K562 (cell line): ENCODE measurements at regions not wholly inside any gene's neighbourhood (a gene's known extent, or its start where the extent isn't known, plus 50 kb on each side); places are given as distances from the start of the nearest gene placed in this dataset.

Source experiments
- ATAC-seq: fragments of 200-7000 bp; cut with Tn5 transposase; 3 replicates; pipeline ENCODE4 v1.9.1; 2020; ENCODE audit warnings: moderate library complexity
- BruUV-seq: library from RNA; stranded (reverse); fragments of 400-500 nt; replicated peaks from 2 replicates; lab custom pipeline; 2021; lab: Mats Ljungman, UMichigan
- CTCF ChIA-PET: fragments of 300-600 bp; formaldehyde crosslinking; extraction: SDS; loops from one replicate; lab custom pipeline; 2021; ENCODE audit warnings: low intra/inter-chr PET ratio; lab: Yijun Ruan, JAX
- POLR2A ChIA-PET: fragments of 300-600, 350-650 bp; sonication (Branson Sonifier 250); formaldehyde crosslinking; extraction: SDS; loops from one replicate; lab custom pipeline; 2021; ENCODE audit warnings: antibody characterized with exemption, inconsistent platforms; lab: Yijun Ruan, JAX
- DNase-seq, 4 experiments: peaks; one replicate each; pipeline versions ENCODE4 v3.0.0 to v3.0.0-alpha.2; 2011 to 2018; ENCODE audit warnings: low spot score in 3 of 4, mixed read lengths in 3 of 4; ENCODE audit errors: extremely low read depth in 1 of 4
- FAIRE-seq: peaks from 2 replicates; lab custom pipeline; 2011; peaks lifted over from hg19 to GRCh38; lab: Jason Lieb, UNC
- H2AFZ ChIP-seq: 2 replicates; pipeline ENCODE4 v1.6.0; 2011; ENCODE audit warnings: low read depth, low read length, control low read depth, inconsistent platforms
- H3K27ac ChIP-seq: fragments of 200-600 bp; 3 replicates; pipeline ENCODE4 v1.8.0; 2011; ENCODE audit warnings: low read depth, mild to moderate bottlenecking, control low read depth, inconsistent platforms, low read length, moderate library complexity, mixed read lengths; ENCODE audit errors: extremely low read depth
- H3K27me3 ChIP-seq, 2 experiments: fragments of 300-600 bp in 1 of 2; 2 replicates in 1 of 2; 3 replicates in 1 of 2; pipeline versions ENCODE4 v1.6.0 to v1.8.0; 2011; ENCODE audit warnings: inconsistent platforms in 2 of 2, low read length in 2 of 2, mild to moderate bottlenecking in 1 of 2, mixed read lengths in 1 of 2, moderate library complexity in 1 of 2; ENCODE audit not compliant: control insufficient read depth in 2 of 2, insufficient read depth in 2 of 2
- H3K36me3 ChIP-seq: fragments of 300-600 bp; 3 replicates; pipeline ENCODE4 v1.8.0; 2011; ENCODE audit warnings: mild to moderate bottlenecking, low read length, inconsistent platforms; ENCODE audit not compliant: control insufficient read depth, insufficient read depth
- H3K4me1 ChIP-seq, 2 experiments: fragments of 200-600 bp in 1 of 2; replicated peaks in 1 of 2; 2 replicates in 1 of 2; 3 replicates in 1 of 2; pipeline versions ENCODE4 v1.5.1 to v1.8.0; 2011; ENCODE audit warnings: inconsistent platforms in 2 of 2, low read length in 2 of 2, mild to moderate bottlenecking in 1 of 2, mixed read lengths in 1 of 2, moderate library complexity in 1 of 2; ENCODE audit not compliant: control insufficient read depth in 2 of 2, insufficient read depth in 2 of 2
- H3K4me2 ChIP-seq: 2 replicates; pipeline ENCODE4 v1.6.1; 2011; ENCODE audit warnings: low read length, control low read depth, inconsistent platforms, mixed read lengths; ENCODE audit not compliant: insufficient read depth
- H3K4me3 ChIP-seq: fragments of 200-600 bp; sonication (generic), shearing (Covaris generic); 2 replicates; pipeline ENCODE4 v1.5.1; 2016; ENCODE audit warnings: control low read depth, inconsistent platforms
- H3K79me2 ChIP-seq: fragments of 200-600 bp; 3 replicates; pipeline ENCODE4 v1.8.0; 2011; ENCODE audit warnings: low read length, inconsistent platforms; ENCODE audit not compliant: control insufficient read depth, insufficient read depth
- H3K9ac ChIP-seq, 2 experiments: 2 replicates each; pipeline versions ENCODE4 v1.6.0 to v1.6.1; 2011; ENCODE audit warnings: low read depth in 2 of 2, low read length in 2 of 2, control low read depth in 1 of 2, inconsistent platforms in 1 of 2, mild to moderate bottlenecking in 1 of 2, mixed read lengths in 1 of 2; ENCODE audit not compliant: insufficient read depth in 1 of 2
- H3K9me1 ChIP-seq: one replicate; pipeline ENCODE4 v1.6.0; 2011; ENCODE audit warnings: inconsistent platforms, mild to moderate bottlenecking, low read length, moderate library complexity; ENCODE audit not compliant: control insufficient read depth, insufficient read depth
- H3K9me3 ChIP-seq: replicated peaks from 2 replicates; pipeline ENCODE4 v1.5.1; 2011; ENCODE audit warnings: low read depth, low read length, inconsistent platforms; ENCODE audit not compliant: control insufficient read depth, insufficient read depth
- H4K20me1 ChIP-seq: replicated peaks from 2 replicates; pipeline ENCODE4 v1.6.1; 2011; ENCODE audit warnings: low read length, inconsistent platforms, mixed read lengths; ENCODE audit not compliant: control insufficient read depth, insufficient read depth
- ARID2 ChIP-seq: fragments of 450-650 bp; IDR thresholded peaks from 2 replicates; pipeline ENCODE4 v1.6.1; 2017; ENCODE audit warnings: antibody characterized with exemption, mild to moderate bottlenecking
- BHLHE40 ChIP-seq: IDR thresholded peaks from 2 replicates; pipeline ENCODE4 v1.6.1; 2011; ENCODE audit warnings: low read length, improper control_type of control experiment
- CAMTA2 ChIP-seq: fragments of 250-450 bp; sonication (Bioruptor Pico); conservative IDR thresholded peaks from 2 replicates; pipeline ENCODE4 v1.5.1; 2022
- CBX3 ChIP-seq, 2 experiments: IDR thresholded peaks; 1 replicate in 1 of 2; 2 replicates in 1 of 2; pipeline ENCODE4 v1.6.1; 2012; ENCODE audit warnings: inconsistent platforms in 2 of 2, low read length in 2 of 2, borderline replicate concordance in 1 of 2, control low read depth in 1 of 2
- CEBPB ChIP-seq: fragments of 450-650 bp; IDR thresholded peaks from 2 replicates; pipeline ENCODE4 v1.6.1; 2016; ENCODE audit warnings: missing genetic modification characterization, missing compliant biosample characterization
- CREB1 ChIP-seq, 2 experiments: sonication (generic) in 1 of 2; formaldehyde crosslinking in 1 of 2; IDR thresholded peaks; 2 replicates each; pipeline versions ENCODE4 v1.6.1 to v1.8.0; 2012 to 2022; ENCODE audit warnings: inconsistent platforms in 1 of 2, mild to moderate bottlenecking in 1 of 2, missing genetic modification reagents in 1 of 2, moderate library complexity in 1 of 2
- CREM ChIP-seq: IDR thresholded peaks from 2 replicates; pipeline ENCODE4 v1.6.1; 2014; ENCODE audit warnings: antibody characterized with exemption, low read depth
- CTBP1 ChIP-seq: fragments of 450-650 bp; IDR thresholded peaks from 2 replicates; pipeline ENCODE4 v1.6.1; 2016; ENCODE audit warnings: borderline replicate concordance
- DIDO1 ChIP-seq: fragments of 450-650 bp; IDR thresholded peaks from 2 replicates; pipeline ENCODE4 v1.6.1; 2016; ENCODE audit warnings: low read depth, missing biosample characterization, missing genetic modification characterization
- FOXP1 ChIP-seq: sonication (generic); formaldehyde crosslinking; IDR thresholded peaks from 2 replicates; pipeline ENCODE4 v1.8.0; 2022; ENCODE audit warnings: mild to moderate bottlenecking, missing genetic modification reagents
- HMGXB4 ChIP-seq: sonication (generic); formaldehyde crosslinking; IDR thresholded peaks from 2 replicates; pipeline ENCODE4 v1.8.1; 2023; ENCODE audit warnings: mild to moderate bottlenecking, missing genetic modification reagents
- KLF6 ChIP-seq: fragments of 250-450 bp; sonication (Bioruptor Pico); IDR thresholded peaks from 2 replicates; pipeline ENCODE4 v1.4.0; 2020; ENCODE audit warnings: mild to moderate bottlenecking, moderate library complexity, borderline replicate concordance
- LARP7 ChIP-seq: fragments of 450-650 bp; IDR thresholded peaks from 2 replicates; pipeline ENCODE4 v1.6.1; 2016
- PHTF2 ChIP-seq: fragments of 250-450 bp; sonication (Bioruptor Pico); IDR thresholded peaks from 2 replicates; pipeline ENCODE4 v1.5.0; 2021; ENCODE audit warnings: mild to moderate bottlenecking
- TBP ChIP-seq: optimal IDR thresholded peaks from 2 replicates; pipeline ENCODE3; 2011; ENCODE audit warnings: low read depth, low read length, improper control_type of control experiment
- XRCC4 ChIP-seq: IDR thresholded peaks from one replicate; pipeline ENCODE4 v1.6.1; 2011; ENCODE audit not compliant: insufficient read depth, insufficient read length; ENCODE audit errors: extremely low read depth
- ZFP1 ChIP-seq: fragments of 450-650 bp; formaldehyde crosslinking; IDR thresholded peaks from 2 replicates; pipeline ENCODE4 v1.4.0; 2020; ENCODE audit warnings: mild to moderate bottlenecking, mixed read lengths
- ZNF551 ChIP-seq: fragments of 250-450 bp; sonication (Bioruptor Pico); IDR thresholded peaks from 2 replicates; pipeline ENCODE4 v1.5.0; 2021; ENCODE audit warnings: mild to moderate bottlenecking, moderate library complexity
- WGBS: fragments of 100-300 bp; shearing (Covaris generic); methylation state at CpG from one replicate; pipeline ENCODE4 v1.1.6; 2016; ENCODE audit warnings: low coverage, mixed read lengths; ENCODE audit not compliant: insufficient coverage; ENCODE audit errors: missing lambda C conversion rate; 5-methylcytosine and 5-hydroxymethylcytosine counted together
- in situ Hi-C: fragments of 300-500 bp; cut with MboI; formaldehyde crosslinking; loops from 4 replicates; pipeline ENCODE4 v1.15.0; 2018; ENCODE audit warnings: inconsistent platforms, mixed read lengths
- intact Hi-C: fragments of 100-400 bp; cut with micrococcal nuclease; formaldehyde crosslinking; loops from 2 replicates; pipeline ENCODE4 v1.14.2; 2022
- TF ChIP-seq, protein P1 (sequence below): sonication (generic); formaldehyde crosslinking; IDR thresholded peaks from 2 replicates; pipeline ENCODE4 v1.8.0; 2022; ENCODE audit warnings: mild to moderate bottlenecking, missing genetic modification reagents

- TF ChIP-seq CREB1 (IDR thresholded peaks at IDR 0.05) (no peak), CREB1 (CRISPR knock-in tag; IDR thresholded peaks at IDR 0.05) (no peak), TBP (no peak)
Measured at GRCh38 chr9:79264041-79264440, 307.7 kb upstream of the TLE4 start (continued).

GRCh38 chr9:79264511-79265355, 307.0 kb upstream of the TLE4 start:
- no peak overlapping the region for H3K9ac ChIP-seq
- H3K27me3 ChIP-seq: no peaks in the 10 kb centered on the region
- BruUV-seq: no TSS peak
- intact Hi-C loops: no loop called here
- WGBS: 0% methylated on average over 10 of the region's 11 CpGs
- no peaks in the 10 kb centered on the region for H3K9me1 ChIP-seq
- ATAC-seq: no peak
- in situ Hi-C loops: no loop called here
- H3K79me2 ChIP-seq: no peaks in the 10 kb centered on the region
- no peak overlapping the region for H3K4me3 ChIP-seq
- no peak overlapping the region for H3K4me2 ChIP-seq
- POLR2A ChIA-PET: no interaction called here
- DNase-seq: no peak
- H3K27ac ChIP-seq: no peak overlapping the region
- no peaks in the 10 kb centered on the region for H3K9me3 ChIP-seq
- H3K36me3 ChIP-seq: no peaks in the 10 kb centered on the region
- H2AFZ ChIP-seq: no peak overlapping the region
- no peaks in the 10 kb centered on the region for H3K4me1 ChIP-seq
- H4K20me1 ChIP-seq: no peaks in the 10 kb centered on the region
- CTCF ChIA-PET: no interaction called here
- no peak for FAIRE-seq
- TF ChIP-seq DIDO1 (tag): no peak
- no peak for TF ChIP-seq CBX3 (IDR thresholded peaks at IDR 0.05; ENCODE audit: borderline replicate concordance in 1 of 2, low read length in 2 of 2)
- no peak for TF ChIP-seq CTBP1
- TF ChIP-seq XRCC4: no peak
- TF ChIP-seq FOXP1 (CRISPR knock-in tag): no peak
- TF ChIP-seq LARP7: no peak
- TF ChIP-seq CAMTA2 (CRISPR knock-in tag): no peak
- no peak for TF ChIP-seq HMGXB4 (CRISPR knock-in tag)
- no peak for TF ChIP-seq KLF6 (CRISPR knock-in tag)
- no peak for TF ChIP-seq ARID2
- TF ChIP-seq CEBPB (tag): no peak
- TF ChIP-seq CREM: no peak
- no peak for TF ChIP-seq ZNF551 (CRISPR knock-in tag)
- no peak for TF ChIP-seq PHTF2 (CRISPR knock-in tag)
- TF ChIP-seq ZFP1 (CRISPR knock-in tag): no peak
- no peak for TF ChIP-seq BHLHE40
- TF ChIP-seq, protein P1, sequence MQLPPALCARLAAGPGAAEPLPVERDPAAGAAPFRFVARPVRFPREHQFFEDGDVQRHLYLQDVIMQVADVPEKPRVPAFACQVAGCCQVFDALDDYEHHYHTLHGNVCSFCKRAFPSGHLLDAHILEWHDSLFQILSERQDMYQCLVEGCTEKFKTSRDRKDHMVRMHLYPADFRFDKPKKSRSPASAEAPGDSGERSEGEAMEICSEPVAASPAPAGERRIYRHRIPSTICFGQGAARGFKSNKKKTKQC (CRISPR knock-in tag): no peak
